ENCODE measurements at regions not wholly inside any gene's neighbourhood (a gene's known extent, or its start where the extent isn't known, plus 50 kb on each side); places are given as distances from the start of the nearest gene placed in this dataset.

DNA sequence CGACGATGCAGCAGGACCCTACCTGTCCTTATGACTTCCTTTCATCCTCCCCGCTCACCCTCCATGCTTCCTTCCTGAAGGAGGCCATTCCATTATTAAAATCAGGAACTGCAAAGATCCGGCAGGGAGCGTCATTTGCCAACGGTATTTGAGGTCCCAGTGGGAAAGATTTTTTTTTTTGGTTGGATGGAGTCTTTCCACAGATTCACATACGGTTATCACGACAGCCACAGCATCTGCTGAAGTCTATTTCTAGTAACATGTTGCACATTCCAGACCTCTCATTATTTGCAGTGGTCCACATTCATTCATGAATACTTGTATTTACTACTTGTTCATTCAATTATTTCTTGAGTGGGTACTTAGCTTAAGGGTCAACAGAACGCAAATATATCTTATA, 94.7 kb upstream of the LYZL2 start:
- no peaks in the 10 kb centered on the region for H3K36me3 ChIP-seq (ENCODE audit: insufficient read depth, low read length)
- H2AFZ ChIP-seq (ENCODE audit: low read depth, low read length): no peak overlapping the region
- no peak overlapping the region for H3K9ac ChIP-seq (ENCODE audit: low read length)
- Mint-ChIP-seq H3K27ac (ENCODE audit: unreplicated experiment) (no peak overlapping the region), H3K4me3 (ENCODE audit: unreplicated experiment) (no peak overlapping the region), H3K9me3 (ENCODE audit: unreplicated experiment) (no peaks in the 10 kb centered on the region), H3K36me3 (ENCODE audit: low read depth, unreplicated experiment) (no peaks in the 10 kb centered on the region), H3K4me1 (ENCODE audit: low read depth, unreplicated experiment) (peaks cover 7% of the 10 kb centered on the region), H3K27me3 (ENCODE audit: low read depth, unreplicated experiment) (peaks cover 2% of the 10 kb centered on the region)
- no peaks in the 10 kb centered on the region for H4K20me1 ChIP-seq (ENCODE audit: insufficient read depth, low read length)
- TF ChIP-seq EZH2 (IDR thresholded peaks at IDR 0.05; ENCODE audit: insufficient read depth, low read length): no peak
- TF ChIP-seq, protein P1, sequence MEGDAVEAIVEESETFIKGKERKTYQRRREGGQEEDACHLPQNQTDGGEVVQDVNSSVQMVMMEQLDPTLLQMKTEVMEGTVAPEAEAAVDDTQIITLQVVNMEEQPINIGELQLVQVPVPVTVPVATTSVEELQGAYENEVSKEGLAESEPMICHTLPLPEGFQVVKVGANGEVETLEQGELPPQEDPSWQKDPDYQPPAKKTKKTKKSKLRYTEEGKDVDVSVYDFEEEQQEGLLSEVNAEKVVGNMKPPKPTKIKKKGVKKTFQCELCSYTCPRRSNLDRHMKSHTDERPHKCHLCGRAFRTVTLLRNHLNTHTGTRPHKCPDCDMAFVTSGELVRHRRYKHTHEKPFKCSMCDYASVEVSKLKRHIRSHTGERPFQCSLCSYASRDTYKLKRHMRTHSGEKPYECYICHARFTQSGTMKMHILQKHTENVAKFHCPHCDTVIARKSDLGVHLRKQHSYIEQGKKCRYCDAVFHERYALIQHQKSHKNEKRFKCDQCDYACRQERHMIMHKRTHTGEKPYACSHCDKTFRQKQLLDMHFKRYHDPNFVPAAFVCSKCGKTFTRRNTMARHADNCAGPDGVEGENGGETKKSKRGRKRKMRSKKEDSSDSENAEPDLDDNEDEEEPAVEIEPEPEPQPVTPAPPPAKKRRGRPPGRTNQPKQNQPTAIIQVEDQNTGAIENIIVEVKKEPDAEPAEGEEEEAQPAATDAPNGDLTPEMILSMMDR (IDR thresholded peaks at IDR 0.05; ENCODE audit: insufficient read depth, low read depth, low read length): no peak
- DNase-seq (ENCODE audit: low read depth) (no peak), FAIRE-seq (no peak)
- no peak overlapping the region for H3K4me3 ChIP-seq (ENCODE audit: insufficient read depth, low read depth, low read length)
- no peak overlapping the region for H3K4me2 ChIP-seq (ENCODE audit: low read length)
- H3K79me2 ChIP-seq (ENCODE audit: insufficient read depth, low read length): no peaks in the 10 kb centered on the region
- peaks cover 2% of the 10 kb centered on the region for H3K27me3 ChIP-seq (ENCODE audit: insufficient read depth, low read length)
- H3K4me1 ChIP-seq (ENCODE audit: insufficient read depth, low read length): peaks cover 3% of the 10 kb centered on the region
- no peaks in the 10 kb centered on the region for H3K9me3 ChIP-seq (ENCODE audit: insufficient read depth, low read depth, low read length)
- H3K27ac ChIP-seq (ENCODE audit: low read depth, low read length): no peak overlapping the region

DNA sequence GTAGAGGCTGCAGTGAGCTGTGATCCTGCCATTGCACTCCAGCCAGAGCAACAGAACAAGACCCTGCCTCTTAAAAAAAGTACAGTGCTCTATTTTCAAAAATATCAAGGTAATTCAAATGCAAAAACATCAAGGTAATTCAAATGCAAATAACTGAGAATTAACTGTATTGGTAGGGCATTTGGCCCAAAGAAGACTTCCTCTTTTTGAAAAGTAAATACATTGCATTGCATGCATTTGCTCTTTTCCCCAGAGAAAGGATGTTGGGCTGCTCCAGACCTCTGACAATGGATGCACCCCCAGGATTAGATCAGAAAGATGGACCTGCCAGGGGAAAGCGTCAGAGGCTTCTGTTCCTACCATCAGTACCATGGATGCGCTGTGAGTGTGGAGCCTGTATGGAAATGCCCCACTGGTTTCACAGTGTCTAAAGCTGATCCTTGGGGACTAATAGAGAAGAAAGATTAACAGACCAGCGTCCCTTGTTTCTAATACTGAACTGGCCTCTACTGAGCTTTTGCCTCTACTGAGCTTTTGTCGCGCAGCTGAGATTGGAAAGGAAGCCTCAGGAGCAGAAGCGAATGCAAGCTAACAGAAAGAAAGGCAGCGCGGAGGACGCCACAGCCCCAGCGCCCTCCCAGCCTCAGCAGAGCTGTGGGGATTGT, 93.5 kb upstream of the LYZL2 start:
- Histone ChIP-seq H3K4me2 (ENCODE audit: low read length) (no peak overlapping the region), H3K9me3 (ENCODE audit: insufficient read depth, low read depth, low read length) (no peaks in the 10 kb centered on the region), H3K4me3 (ENCODE audit: insufficient read depth, low read depth, low read length) (no peak overlapping the region), H3K27me3 (ENCODE audit: insufficient read depth, low read length) (peaks cover 2% of the 10 kb centered on the region), H3K79me2 (ENCODE audit: insufficient read depth, low read length) (no peaks in the 10 kb centered on the region), H3K27ac (ENCODE audit: low read depth, low read length) (no peak overlapping the region), H4K20me1 (ENCODE audit: insufficient read depth, low read length) (no peaks in the 10 kb centered on the region), H3K4me1 (ENCODE audit: insufficient read depth, low read length) (peaks cover 3% of the 10 kb centered on the region), H3K9ac (ENCODE audit: low read length) (no peak overlapping the region), H3K36me3 (ENCODE audit: insufficient read depth, low read length) (no peaks in the 10 kb centered on the region), H2AFZ (ENCODE audit: low read depth, low read length) (no peak overlapping the region)
- Mint-ChIP-seq H3K4me1 (ENCODE audit: low read depth, unreplicated experiment) (peaks cover 7% of the 10 kb centered on the region), H3K4me3 (ENCODE audit: unreplicated experiment) (no peak overlapping the region), H3K9me3 (ENCODE audit: unreplicated experiment) (no peaks in the 10 kb centered on the region), H3K36me3 (ENCODE audit: low read depth, unreplicated experiment) (no peaks in the 10 kb centered on the region), H3K27me3 (ENCODE audit: low read depth, unreplicated experiment) (peaks cover 2% of the 10 kb centered on the region), H3K27ac (ENCODE audit: unreplicated experiment) (no peak overlapping the region)
- DNase-seq (ENCODE audit: low read depth) (no peak), FAIRE-seq (no peak)
- TF ChIP-seq, protein P1 (IDR thresholded peaks at IDR 0.05; ENCODE audit: insufficient read depth, low read depth, low read length): no peak
- TF ChIP-seq EZH2 (IDR thresholded peaks at IDR 0.05; ENCODE audit: insufficient read depth, low read length): no peak

DNA sequence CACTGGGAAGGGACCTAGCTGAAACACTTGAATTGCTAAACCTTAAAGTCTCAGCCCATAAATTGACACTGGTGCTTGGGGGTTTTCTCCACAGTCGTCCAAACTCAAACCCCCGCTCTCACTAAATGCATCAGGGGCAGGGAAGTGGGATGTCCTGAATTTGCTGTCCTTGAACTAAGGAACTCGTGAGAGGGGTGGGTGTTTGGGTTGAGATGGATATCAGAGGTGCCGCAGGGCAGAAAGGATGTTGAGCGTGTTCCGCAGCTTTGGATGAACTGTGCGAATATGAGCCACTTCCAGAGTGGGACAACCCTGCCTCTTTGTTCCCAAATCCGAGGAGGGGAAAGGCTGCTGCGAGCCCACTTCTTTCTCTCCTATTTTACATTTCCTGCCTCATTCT, 90.3 kb upstream of the LYZL2 start:
- H3K27me3 Mint-ChIP-seq (ENCODE audit: low read depth, unreplicated experiment): no peaks in the 10 kb centered on the region
- H4K20me1 ChIP-seq (ENCODE audit: insufficient read depth, low read length): no peaks in the 10 kb centered on the region
- H3K27me3 ChIP-seq (ENCODE audit: insufficient read depth, low read length): peaks cover 2% of the 10 kb centered on the region
- no peak overlapping the region for H3K9ac ChIP-seq (ENCODE audit: low read length)
- FAIRE-seq: no peak
- no peak overlapping the region for H3K27ac ChIP-seq (ENCODE audit: low read depth, low read length)
- H3K4me1 Mint-ChIP-seq (ENCODE audit: low read depth, unreplicated experiment): no peaks in the 10 kb centered on the region
- DNase-seq (ENCODE audit: low read depth): no peak
- no peaks in the 10 kb centered on the region for H3K4me1 ChIP-seq (ENCODE audit: insufficient read depth, low read length)
- no peak overlapping the region for H2AFZ ChIP-seq (ENCODE audit: low read depth, low read length)
- TF ChIP-seq, protein P1 (IDR thresholded peaks at IDR 0.05; ENCODE audit: insufficient read depth, low read depth, low read length): no peak
- TF ChIP-seq EZH2 (IDR thresholded peaks at IDR 0.05; ENCODE audit: insufficient read depth, low read length): no peak
- H3K36me3 ChIP-seq (ENCODE audit: insufficient read depth, low read length): no peaks in the 10 kb centered on the region
- H3K9me3 ChIP-seq (ENCODE audit: insufficient read depth, low read depth, low read length): no peaks in the 10 kb centered on the region
- no peaks in the 10 kb centered on the region for H3K36me3 Mint-ChIP-seq (ENCODE audit: low read depth, unreplicated experiment)
- H3K27ac Mint-ChIP-seq (ENCODE audit: unreplicated experiment): no peak overlapping the region
- H3K4me2 ChIP-seq (ENCODE audit: low read length): no peak overlapping the region
- no peaks in the 10 kb centered on the region for H3K79me2 ChIP-seq (ENCODE audit: insufficient read depth, low read length)
- no peak overlapping the region for H3K4me3 Mint-ChIP-seq (ENCODE audit: unreplicated experiment)
- no peaks in the 10 kb centered on the region for H3K9me3 Mint-ChIP-seq (ENCODE audit: unreplicated experiment)
- no peak overlapping the region for H3K4me3 ChIP-seq (ENCODE audit: insufficient read depth, low read depth, low read length)

Data from astrocyte (in vitro differentiated cells and primary cell).